ENCODE measurements at regions not wholly inside any gene's neighbourhood (a gene's known extent, or its start where the extent isn't known, plus 50 kb on each side); places are given as distances from the start of the nearest gene placed in this dataset.

DNA sequence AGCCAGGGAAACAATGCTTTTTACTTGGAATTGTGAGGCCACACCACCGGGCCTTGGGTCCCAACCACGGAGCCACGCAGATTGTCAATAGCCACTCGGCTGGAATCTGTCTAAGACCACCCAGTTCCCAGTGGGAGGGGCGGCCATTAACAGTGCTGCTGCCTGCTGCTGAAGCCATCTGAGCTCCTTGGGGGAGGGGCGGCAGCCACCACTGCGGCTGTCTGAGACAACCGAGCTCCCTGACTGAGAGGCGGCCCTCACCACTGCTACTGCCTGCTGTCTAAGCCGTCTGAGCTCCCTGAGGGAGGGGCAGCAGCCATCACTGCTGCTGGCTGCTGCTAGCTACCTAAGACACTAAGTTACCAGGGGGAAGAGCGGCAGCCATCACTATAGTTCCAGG lies 64.3 kb downstream of the DMRTA2 start:
- no peak for DNase-seq

DNA sequence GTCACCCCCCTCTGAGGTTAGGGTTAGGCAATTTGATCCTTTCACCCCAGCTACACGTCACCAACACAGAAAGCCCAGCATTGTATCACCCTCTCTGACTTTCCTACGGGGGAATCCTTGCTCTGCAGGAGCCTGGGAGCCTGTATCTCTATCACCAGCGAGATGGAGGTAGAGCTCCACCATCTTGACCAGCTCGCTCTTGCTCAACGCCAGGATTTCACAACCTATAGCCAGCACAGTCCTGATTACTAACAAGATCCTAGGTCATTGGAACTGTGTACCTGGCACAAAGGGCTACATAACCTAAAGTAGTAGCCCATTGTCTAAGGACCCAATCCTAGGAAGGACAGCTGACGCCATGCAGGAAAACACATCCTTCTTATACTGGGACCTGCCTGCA lies 66.1 kb downstream of the DMRTA2 start:
- no peak for DNase-seq

DNA sequence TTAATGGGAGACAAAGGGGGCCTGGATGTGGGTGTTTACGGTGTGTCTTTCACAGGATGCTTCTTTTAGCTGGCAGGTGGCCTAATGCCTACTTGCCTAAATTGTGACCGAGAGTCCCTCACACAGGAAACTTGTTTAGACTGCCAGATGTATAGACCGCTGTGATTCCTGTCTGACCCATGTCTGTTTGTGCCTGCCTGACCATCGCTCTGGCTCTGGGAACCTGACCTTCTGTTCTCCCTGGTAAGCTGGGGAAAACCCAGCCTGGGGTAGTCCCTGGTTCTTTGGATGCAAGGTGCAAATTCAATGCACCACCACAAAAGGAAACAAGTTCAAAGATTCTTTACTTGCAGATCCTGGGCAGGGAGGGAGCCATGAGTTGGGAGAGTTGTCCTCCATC lies 68.4 kb downstream of the DMRTA2 start:
- no peak for DNase-seq

DNA sequence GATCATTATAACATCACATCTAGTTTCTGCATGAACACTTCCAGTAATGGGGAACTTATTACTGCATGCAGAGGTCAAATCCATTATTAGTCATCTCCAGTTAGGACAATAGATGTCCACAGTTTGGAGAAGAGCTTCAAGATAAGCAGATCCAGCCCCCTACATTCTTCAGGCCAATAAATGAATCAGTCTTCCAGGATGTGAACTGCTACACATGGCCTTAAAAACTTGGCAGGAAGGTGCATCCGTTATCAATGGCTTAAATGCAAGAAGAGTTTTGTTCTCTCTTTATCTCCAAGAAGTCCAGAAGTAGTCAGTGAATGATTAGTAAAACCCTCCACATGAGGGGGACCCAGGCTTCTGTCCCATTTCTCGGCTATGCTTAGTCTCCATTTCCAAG lies 70.8 kb downstream of the DMRTA2 start:
- DNase-seq, result no peak

DNA sequence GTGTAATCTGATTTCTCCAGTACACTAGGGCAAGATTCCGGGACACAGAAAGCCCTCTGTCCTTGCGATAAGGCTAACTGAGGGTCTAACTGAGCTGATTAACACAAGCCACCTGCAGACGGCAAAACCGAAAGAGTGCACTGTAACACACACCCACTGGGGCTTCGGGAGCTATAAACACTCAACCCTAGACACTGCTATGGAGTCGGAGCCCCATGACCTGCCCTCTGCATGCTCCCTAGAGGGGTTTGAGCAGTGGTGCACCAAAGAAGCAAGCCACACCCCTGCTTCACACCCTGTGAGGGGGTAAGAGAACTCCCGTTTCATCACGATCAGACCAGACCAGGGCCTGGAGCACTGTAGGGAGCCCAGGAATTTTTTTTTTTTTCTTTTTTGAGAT lies 72.4 kb downstream of the DMRTA2 start:
- no peak for DNase-seq

DNA sequence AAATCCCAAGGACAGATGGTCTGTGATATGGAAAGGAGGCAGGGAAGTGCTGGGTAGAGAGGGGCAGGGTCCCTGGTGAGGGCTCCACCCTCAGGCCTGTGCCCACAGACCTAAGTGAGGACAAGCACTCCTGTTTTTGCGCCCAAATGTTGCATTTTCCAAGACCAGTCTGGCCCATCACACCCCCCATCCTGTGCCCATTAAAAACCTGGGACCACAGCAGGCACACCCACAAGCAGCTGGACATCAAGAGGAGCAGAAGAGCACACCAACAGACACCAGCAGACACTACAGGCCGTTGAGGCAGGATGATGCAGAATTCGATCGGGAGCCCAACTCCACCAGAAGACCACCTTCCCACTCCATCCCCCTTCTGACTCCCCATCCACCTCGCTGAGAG lies 72.8 kb downstream of the DMRTA2 start:
- no peak for DNase-seq

DNA sequence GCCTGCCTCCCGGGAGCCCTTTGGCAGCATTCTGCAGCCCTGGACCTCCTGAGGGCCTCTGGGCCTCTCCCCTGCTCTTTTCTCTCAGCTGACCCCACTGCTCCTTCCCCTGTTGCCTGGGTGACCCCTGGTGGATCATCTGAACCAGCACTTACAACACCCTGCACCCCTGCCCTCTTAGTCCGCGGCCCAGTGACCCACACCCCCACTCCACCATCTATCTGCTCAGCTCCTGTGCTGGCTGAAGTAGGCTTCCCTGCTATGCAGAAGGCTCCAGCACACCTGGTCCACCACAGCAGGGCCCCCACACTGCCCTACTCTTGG lies 74.0 kb downstream of the DMRTA2 start:
- no peak for DNase-seq

DNA sequence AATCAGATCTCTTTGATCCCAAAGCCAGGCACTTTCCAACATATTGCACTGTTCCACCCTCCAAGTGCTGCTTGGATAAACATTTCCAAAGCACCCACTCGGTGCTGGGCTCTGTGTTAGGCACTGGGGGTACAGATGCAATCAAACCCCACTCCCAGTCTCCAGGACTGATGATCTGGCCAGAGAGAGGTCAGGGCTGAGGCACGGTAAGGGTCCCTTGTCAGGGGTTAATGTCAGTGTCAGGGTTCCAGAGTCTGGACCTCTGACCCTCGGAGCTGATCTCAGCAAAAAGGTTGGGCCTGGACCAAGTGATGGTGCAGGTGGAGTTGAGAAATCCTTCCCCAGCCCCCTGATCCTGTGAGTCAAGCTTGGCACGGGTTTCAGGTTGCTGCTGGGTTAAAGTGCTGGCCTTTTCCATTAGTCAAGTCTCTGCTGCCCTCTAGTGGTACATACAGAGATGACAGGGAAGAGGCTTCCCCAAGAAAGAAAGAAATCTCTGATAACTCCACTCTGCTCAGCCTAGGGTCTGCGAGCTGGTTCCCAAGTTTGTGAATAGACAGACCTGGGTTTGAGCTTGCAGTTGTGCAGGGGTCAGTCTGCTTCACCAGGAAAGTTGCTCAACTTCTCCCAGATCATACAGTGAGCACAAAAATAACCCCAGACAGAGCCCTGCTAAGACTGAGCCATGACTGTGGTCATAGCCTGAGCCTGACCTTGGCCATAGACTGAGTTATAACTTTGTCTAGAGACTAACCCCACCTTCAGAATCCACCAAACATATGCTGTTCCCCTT lies 74.6 kb downstream of the DMRTA2 start:
- peak; percentile 62 for DNase-seq

DNA sequence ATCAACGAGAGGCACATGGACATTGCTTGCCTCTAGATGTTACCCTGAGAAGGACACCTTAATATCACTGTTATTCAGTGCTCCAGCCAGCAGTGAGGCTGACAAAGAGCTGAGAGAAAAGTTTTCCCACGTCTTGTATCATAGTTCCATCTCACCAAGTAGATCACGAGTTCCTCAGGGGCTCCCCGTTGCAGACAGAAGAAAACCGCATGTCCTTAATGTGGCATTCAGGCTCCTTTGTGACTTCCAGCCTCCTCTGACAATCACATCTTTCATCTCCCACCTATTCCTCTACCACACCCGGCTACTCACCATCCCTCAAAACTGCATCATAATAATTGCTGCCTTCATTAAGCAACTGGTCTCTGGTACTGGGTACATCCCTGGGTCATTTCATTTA lies 75.3 kb downstream of the DMRTA2 start:
- no peak for DNase-seq

DNA sequence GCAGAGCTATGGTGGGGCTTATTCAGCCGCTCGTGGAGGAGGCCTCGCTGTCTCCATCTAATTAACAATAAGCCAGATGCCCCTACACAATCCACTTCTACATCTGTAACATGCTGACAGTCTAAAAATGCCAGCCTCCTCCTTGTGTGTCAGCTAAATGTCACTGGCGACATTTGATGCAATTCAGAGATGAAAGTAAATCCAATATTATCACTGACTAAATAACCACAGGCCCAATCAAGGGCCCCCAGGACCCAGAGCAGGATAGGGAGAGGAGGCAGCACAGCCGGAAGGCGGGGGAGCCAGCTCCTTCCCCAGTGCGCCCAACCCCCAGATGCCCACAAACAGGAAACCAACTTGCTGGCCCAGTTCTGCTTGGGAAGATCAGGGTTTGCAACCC lies 76.6 kb downstream of the DMRTA2 start:
- no peak for DNase-seq

DNA sequence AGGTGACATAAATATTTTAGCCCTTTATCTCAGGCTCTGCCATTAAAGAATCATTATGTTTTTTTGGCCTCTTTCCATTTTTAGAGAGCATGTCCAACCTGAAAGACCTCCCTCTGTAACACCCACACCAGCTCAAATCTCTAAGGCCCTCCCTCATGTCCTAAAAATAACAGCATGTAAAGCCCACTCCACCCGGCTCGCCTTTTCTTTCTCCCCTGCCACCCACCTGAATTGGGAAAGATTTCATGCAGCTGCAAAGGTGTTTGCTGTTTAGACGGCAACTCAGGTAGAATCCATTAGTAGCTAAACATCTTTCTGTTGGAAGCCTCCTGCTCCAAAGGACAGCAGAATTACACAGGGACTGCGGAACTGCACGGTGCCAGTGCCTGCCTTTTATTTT lies 79.9 kb downstream of the DMRTA2 start:
- DNase-seq, result peak; percentile 4

DNA sequence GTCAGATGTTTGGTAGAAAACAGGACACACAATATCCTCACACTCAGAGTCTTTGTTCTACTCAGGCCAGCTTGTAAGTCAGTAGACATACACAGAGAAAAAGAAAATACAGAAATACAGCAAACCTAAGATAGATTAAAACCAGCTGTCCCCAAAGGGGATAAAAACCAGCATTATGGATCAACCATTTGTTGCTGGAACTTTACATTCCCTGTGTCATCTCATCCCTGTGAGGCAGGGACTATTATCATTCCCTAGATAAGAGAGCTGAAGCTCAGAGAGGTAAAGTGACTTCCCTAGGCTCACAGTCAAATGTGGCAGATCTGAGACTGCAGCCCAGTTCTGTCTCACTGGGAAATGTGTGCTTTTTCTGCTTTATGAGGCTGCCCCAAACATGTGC lies 80.7 kb downstream of the DMRTA2 start:
- DNase-seq, result no peak

DNA sequence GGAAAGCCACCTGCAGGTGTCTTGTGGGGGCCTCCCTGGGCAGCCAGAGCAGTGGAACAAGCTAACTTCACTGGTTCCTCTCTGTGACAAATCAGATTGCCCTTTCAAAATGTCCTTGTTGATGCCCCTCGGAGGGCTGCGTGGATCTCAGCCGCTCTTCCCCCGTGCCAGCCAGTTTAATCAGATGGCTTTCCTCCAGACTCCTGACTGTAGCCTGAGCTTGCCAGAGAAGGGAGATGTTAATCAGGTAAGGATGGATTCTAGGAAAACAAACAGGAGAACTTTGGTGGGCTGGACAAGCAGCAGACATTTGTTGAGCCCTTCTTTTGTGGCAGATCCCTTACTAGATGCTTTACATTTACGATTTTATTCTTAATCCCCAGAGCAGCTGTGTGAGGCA lies 88.2 kb downstream of the DMRTA2 start:
- no peak for DNase-seq

DNA sequence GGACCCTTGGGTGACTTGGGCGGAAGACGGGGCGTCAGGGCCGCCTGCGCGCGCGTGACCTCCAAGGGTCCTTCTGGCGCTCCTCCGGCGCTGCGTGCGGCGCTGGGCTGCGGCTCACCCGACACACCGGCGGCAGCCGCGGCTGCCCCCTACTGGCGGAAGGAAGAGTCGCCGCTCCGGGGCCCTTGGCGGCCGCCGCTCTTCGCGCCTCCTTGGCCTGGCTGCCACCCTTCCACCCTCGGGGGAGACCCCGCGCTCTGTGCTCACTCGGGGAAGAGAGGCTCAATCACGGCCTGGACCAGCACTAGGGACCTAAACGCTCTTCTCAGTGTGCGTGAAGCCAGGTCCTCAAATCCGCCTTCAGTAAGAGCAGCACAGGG lies 89.7 kb downstream of the DMRTA2 start:
- no peak for DNase-seq

DNA sequence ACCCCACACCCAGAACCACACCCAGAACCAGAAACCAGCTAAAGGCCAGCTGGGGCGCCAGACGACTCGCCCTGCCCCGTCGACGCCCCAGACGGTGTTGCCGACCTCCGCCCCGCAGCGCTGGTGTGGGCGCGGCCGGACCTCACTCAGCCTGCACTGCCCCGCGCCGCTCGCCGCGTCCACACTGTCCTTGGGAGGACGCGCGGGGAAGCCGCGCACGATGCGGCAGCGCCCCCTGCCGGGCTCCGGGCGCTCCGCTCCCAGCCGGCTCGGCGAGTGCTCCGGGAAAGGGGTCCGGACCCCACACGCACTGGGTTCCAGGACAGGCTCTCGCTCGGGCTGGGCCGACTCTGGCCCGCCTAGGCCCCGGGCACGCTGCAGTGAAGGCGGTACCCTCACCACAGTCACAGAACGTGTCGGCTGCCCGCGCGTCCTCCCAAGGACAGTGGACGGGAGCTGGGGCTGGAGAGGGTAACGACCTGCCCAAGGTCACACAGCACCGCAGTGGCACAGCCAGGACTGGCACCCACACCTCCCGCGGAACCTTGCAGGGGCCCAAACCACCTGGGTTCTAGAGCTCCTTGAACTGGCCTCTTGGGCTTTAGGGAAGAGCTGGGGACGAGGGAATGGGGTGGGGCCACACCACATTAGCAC lies 90.2 kb downstream of the DMRTA2 start:
- no peak for DNase-seq

DNA sequence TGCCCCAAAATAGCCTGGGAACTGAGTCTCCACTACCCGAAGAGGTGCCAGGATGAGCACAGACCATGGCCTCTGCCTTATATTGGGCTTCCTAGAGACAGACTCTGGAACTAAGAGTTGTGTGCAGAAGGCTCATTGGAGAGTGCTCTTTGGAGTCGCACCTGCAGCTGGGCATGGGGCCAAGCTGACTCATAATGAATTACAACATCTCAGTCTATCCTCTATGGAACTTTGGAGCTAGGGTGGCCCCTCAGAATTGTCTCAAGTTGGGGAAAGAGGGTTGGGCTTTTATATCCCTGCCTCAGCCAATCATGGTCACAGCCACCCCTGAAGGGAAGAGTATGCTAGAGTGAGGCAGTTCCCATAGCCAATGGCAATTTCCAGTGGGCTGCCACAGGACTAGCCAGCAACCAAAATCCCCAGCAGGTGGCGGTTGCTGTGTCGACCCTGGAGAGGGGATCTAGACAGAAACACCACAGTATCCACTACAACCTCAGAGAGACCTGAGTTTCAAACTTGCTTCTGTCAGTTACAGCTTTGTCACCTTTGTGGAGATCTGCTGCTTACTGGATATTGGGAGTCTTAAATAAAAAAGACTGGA lies 93.8 kb downstream of the DMRTA2 start:
- no peak for DNase-seq

DNA sequence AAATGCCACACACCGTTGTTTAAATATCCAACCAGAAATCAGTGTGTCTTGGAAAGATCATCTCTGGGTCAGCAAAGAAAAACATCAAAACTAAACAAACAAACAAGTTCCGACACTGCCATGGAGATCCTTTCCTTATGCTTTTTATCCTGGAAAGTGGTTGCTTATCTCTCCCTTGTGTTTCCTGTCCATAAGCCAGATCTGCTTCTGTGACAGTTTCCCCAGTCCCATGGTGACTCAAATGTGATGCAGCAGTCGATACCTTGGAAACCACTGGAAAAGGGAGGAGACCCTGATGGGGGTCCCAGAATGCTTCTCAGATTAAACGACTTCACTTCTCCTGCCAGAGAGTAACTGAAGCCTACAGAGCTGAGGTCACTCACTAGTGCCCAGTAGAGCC lies 94.7 kb downstream of the DMRTA2 start:
- DNase-seq, result no peak

DNA sequence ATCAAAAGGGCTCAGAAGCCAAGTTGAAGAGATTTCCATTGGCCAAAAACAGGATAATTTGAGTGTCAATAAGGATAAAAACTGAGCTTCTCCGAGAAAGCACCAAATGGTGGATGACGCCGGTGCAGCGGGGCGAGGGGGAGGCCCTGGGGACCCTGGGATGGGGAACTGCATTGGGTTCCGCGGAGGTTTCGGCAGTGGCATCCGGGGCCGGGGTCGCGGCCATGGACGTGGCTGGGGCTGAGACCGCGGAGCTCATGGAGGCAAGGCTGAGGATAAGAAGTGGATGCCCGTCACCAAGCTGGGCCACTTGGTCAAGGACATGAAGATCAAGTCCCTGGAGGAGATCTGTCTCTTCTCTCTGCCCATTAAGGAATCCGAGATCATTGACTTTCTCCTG lies 97.2 kb downstream of the DMRTA2 start:
- no peak for DNase-seq

DNA sequence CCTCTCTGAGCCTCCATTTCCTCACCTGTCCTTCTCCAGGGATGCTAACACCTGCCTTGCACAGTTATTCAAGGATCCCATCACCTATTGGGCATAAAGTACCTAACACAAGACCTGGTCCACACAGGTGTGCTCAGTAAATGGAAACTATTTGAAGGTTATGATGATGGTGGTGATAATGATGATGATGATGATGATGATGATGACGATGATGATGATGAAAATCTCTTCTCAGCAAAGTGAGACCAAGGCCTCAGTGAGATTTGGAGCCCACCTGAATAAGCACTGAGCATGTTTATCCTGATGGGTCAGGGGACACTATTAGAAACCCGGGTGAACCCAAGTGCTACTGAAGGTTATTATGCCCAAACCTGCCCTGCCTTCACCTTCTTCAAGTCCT lies 100.7 kb downstream of the DMRTA2 start:
- DNase-seq, result no peak

DNA sequence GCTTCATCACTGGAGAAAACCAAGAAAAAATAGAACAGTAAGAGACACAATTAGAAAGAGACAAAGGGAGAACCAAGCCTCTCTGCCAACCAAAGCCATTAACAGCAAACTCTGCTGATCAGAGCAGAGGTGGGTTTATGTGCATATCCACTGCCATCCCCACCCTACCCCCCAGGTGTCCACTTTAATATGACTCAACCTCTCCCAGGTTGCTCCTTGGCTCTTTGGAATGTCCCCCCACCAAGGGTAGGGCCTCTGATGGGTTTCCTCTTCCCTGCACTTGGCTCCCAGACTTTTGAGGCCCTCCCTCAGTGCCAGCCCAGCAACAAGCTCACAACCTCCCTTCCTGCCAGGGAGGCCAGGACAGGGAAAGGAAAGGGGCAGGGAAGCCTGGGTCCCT lies 104.8 kb downstream of the DMRTA2 start:
- no peak for DNase-seq

DNA sequence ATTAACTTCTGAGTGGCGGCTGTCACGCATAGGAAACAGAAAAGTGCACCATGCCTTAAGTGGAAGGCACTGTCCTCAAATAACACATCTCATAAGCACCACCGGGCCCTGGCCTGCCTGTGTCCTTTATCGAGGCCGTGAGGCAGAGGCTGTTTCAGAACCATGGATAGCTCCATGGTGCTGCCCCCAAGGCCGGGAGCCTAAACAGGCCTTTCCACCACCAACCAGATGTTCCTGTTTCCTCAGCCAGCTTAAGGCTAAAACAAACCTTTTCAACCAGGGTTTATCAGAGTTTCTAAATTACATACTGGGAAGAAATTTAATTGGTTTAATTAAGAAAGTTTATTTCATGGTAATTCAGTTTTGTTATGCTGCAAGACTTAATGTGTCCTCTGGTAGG lies 114.4 kb downstream of the DMRTA2 start:
- no peak for DNase-seq

DNA sequence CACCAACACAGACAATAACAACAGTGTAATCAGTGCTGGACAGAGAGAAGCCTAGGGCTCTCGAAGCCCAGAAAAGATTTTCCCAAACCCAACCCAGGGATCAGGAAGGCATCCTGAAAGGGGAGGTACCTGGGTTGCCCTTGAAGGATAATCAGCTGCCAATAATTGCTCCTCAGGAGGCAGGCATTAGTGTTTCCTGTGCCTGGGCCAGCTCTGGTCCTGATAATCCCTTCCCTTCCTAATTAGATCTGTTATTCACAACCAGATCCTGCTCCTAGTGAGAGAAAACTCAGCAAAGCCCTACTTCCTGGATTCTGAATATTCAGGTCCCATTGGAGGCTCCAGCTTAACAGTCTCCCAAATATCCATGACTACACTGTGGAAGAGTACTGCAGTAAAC lies 117.4 kb downstream of the DMRTA2 start:
- DNase-seq, result no peak

DNA sequence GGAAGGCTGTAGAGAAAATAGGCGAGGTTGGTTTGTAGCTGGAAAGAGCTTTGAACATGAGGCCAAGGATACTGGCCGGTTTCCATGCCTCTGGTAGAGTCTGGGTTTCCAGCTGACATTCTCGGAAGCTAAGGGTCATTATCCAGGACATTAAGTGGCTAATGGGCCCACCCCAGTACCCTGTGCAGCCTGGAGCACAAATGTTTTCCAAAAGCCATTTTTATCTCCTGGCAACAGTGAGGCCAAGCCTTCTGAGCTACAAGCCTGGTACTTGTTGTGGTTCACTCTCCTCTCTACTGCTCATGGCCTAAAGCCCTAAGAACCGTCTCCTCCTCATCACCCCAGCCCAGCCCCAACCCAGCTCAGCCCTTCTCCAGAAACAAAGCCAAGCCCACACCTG lies 122.9 kb downstream of the DMRTA2 start:
- DNase-seq, result peak; percentile 69

DNA sequence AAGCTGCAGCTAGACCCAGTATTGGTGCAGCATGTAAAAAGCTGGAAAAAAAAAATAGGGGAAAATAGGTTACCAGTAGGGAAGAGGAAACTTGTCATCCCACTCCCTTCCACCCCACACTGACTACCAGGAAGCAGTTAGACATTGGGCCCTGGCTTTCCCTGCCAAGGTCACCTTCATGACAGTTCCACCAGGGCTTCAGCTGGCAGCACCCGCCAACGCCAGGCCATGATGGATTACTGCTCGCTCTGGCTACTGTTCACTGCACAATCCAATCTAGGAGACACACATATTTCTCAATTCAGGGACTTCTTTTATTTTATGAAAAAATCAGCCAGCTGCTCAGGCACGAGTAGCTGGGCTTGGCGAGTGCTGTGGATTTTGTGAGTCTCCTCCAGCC lies 127.7 kb downstream of the DMRTA2 start:
- no peak for DNase-seq

DNA sequence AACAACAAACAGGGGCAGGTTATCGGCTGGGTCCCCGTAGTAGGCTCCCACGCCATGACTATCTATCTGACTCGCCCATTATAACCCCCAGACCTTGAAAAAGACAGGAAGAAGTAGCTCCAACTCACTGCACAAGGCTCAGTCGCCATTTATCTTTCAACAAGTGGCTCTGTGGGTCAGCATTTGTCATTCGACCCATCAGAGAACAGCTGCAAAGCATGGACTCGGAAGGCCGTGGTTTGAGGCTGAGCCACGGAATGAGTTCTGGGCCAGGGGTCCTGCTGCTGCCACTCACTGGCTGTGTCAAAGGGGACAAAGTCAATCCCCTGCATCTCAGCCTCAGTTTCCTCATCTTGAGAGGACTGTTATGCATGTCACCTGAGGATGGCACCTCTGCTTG lies 131.0 kb downstream of the DMRTA2 start:
- DNase-seq, result no peak
